Liver (tissue), 8 donors: ENCODE measurements at regions not wholly inside any gene's neighbourhood (a gene's known extent, or its start where the extent isn't known, plus 50 kb on each side); places are given as distances from the start of the nearest gene placed in this dataset.

Source experiments
- DNase-seq: peaks from one replicate; pipeline ENCODE4 v3.0.0-alpha.2; 2017; ENCODE audit warnings: low spot score
- H3K27ac ChIP-seq, 2 donors: one replicate each; pipeline ENCODE4 v1.7.0; 2013; ENCODE audit warnings: inconsistent platforms in 2 of 2, low read length in 2 of 2, control low read depth in 1 of 2, low read depth in 1 of 2, mild to moderate bottlenecking in 1 of 2
- H3K27me3 ChIP-seq, 4 donors: one replicate each; pipeline versions ENCODE4 v1.6.1 to v1.7.0; 2013; ENCODE audit warnings: low read length in 3 of 4, inconsistent platforms in 1 of 4, mild to moderate bottlenecking in 1 of 4, moderate library complexity in 1 of 4; ENCODE audit not compliant: control insufficient read depth in 4 of 4, insufficient read depth in 4 of 4
- H3K36me3 ChIP-seq, 4 donors: one replicate each; pipeline versions ENCODE4 v1.6.1 to v1.7.0; 2013; ENCODE audit warnings: low read length in 3 of 4, mild to moderate bottlenecking in 3 of 4, low read depth in 1 of 4, moderate library complexity in 1 of 4; ENCODE audit not compliant: control insufficient read depth in 4 of 4, insufficient read depth in 3 of 4
- H3K4me1 ChIP-seq, 4 donors: one replicate each; pipeline versions ENCODE4 v1.6.1 to v1.7.0; 2013; ENCODE audit warnings: low read length in 3 of 4, mild to moderate bottlenecking in 3 of 4, moderate library complexity in 1 of 4; ENCODE audit not compliant: control insufficient read depth in 4 of 4, insufficient read depth in 4 of 4
- H3K4me3 ChIP-seq, 3 donors: one replicate each; pipeline versions ENCODE4 v1.6.1 to v1.7.0; 2013; ENCODE audit warnings: low read length in 3 of 3, control low read depth in 1 of 3, low read depth in 1 of 3, mild to moderate bottlenecking in 1 of 3
- H3K9ac ChIP-seq, 2 donors: one replicate each; pipeline ENCODE4 v1.7.0; 2013; ENCODE audit warnings: low read length in 2 of 2, mild to moderate bottlenecking in 2 of 2, moderate library complexity in 2 of 2, control low read depth in 1 of 2, low read depth in 1 of 2
- H3K9me3 ChIP-seq, 4 donors: one replicate each; pipeline versions ENCODE4 v1.6.1 to v1.7.0; 2013; ENCODE audit warnings: low read length in 3 of 4; ENCODE audit not compliant: control insufficient read depth in 4 of 4
- CTCF ChIP-seq: fragments of 150-350 bp; IDR thresholded peaks from 2 replicates; pipeline ENCODE4 v1.5.1; 2017; ENCODE audit warnings: improper control_type of control experiment, low read depth, low read length; ENCODE audit not compliant: missing input control
- EGR1 ChIP-seq, 2 donors: IDR thresholded peaks; 2 replicates each; pipeline ENCODE4 v1.6.1; 2016 to 2018; ENCODE audit warnings: antibody characterized with exemption in 2 of 2, low read depth in 2 of 2
- FOXA1 ChIP-seq: IDR thresholded peaks from 2 replicates; pipeline ENCODE4 v1.6.1; 2016; ENCODE audit warnings: antibody characterized with exemption
- FOXA2 ChIP-seq: IDR thresholded peaks from 2 replicates; pipeline ENCODE4 v1.6.1; 2016; ENCODE audit warnings: antibody characterized with exemption
- GABPA ChIP-seq, 2 donors: IDR thresholded peaks in 1 of 2; conservative IDR thresholded peaks in 1 of 2; 2 replicates each; pipeline ENCODE4 v1.6.1; 2016; ENCODE audit warnings: antibody characterized with exemption in 2 of 2, mild to moderate bottlenecking in 1 of 2, moderate library complexity in 1 of 2
- HNF4A ChIP-seq, 2 donors: conservative IDR thresholded peaks; 2 replicates each; pipeline ENCODE4 v1.6.1; 2016; ENCODE audit warnings: antibody characterized with exemption in 2 of 2, mild to moderate bottlenecking in 2 of 2
- HNF4G ChIP-seq: IDR thresholded peaks from 2 replicates; pipeline ENCODE4 v1.6.1; 2016; ENCODE audit warnings: antibody characterized with exemption
- JUND ChIP-seq, 2 donors: IDR thresholded peaks; 2 replicates each; pipeline ENCODE4 v1.6.1; 2016; ENCODE audit warnings: antibody characterized with exemption in 2 of 2
- MAX ChIP-seq: IDR thresholded peaks from 2 replicates; pipeline ENCODE4 v1.6.1; 2016; ENCODE audit warnings: antibody characterized with exemption
- NR2F2 ChIP-seq: IDR thresholded peaks from 2 replicates; pipeline ENCODE4 v1.6.1; 2016; ENCODE audit warnings: antibody characterized with exemption
- RAD21 ChIP-seq, 2 donors: IDR thresholded peaks; 2 replicates each; pipeline ENCODE4 v1.6.1; 2016; ENCODE audit warnings: antibody characterized with exemption in 2 of 2, mild to moderate bottlenecking in 2 of 2
- REST ChIP-seq: IDR thresholded peaks from 2 replicates; pipeline ENCODE4 v1.6.1; 2016; ENCODE audit warnings: antibody characterized with exemption, mild to moderate bottlenecking
- RXRA ChIP-seq, 2 donors: IDR thresholded peaks; 2 replicates each; pipeline ENCODE4 v1.6.1; 2017 to 2018; ENCODE audit warnings: antibody characterized with exemption in 2 of 2, mild to moderate bottlenecking in 1 of 2
- SP1 ChIP-seq: IDR thresholded peaks from 2 replicates; pipeline ENCODE4 v1.6.1; 2018; ENCODE audit warnings: antibody characterized with exemption, mild to moderate bottlenecking
- TAF1 ChIP-seq: conservative IDR thresholded peaks from 2 replicates; pipeline ENCODE4 v1.6.1; 2016; ENCODE audit warnings: antibody characterized with exemption, mild to moderate bottlenecking
- YY1 ChIP-seq: IDR thresholded peaks from 2 replicates; pipeline ENCODE4 v1.6.1; 2016; ENCODE audit warnings: antibody characterized with exemption, mild to moderate bottlenecking
- ZBTB33 ChIP-seq: IDR thresholded peaks from 2 replicates; pipeline ENCODE4 v1.6.1; 2016; ENCODE audit warnings: antibody characterized with exemption
- WGBS: extraction: QIAGEN DNeasy Blood & Tissue Kit; methylation state at CpG from one replicate; pipeline ENCODE4 v1.1.7; 2013; 5-methylcytosine and 5-hydroxymethylcytosine counted together
- TF ChIP-seq, protein P1 (sequence below): IDR thresholded peaks from 2 replicates; pipeline ENCODE4 v1.6.1; 2016; ENCODE audit warnings: antibody characterized with exemption
- donor health status: healthy.
- donor health status: healthy.
- donor health status: healthy.
- donor health status: healthy.
- donor health status: healthy.

- WGBS: 93% methylated on average over 3 of the region's 3 CpGs
- Histone ChIP-seq H3K27me3 (no peaks in the 10 kb centered on the region), H3K27ac (no peak overlapping the region), H3K4me3 (no peak overlapping the region), H3K9me3 (peaks cover 0 to 7% (median 1%) of the 10 kb centered on the region in 4 donors), H3K4me1 (no peaks in the 10 kb centered on the region), H3K9ac (no peak overlapping the region), H3K36me3 (no peaks in the 10 kb centered on the region)
- DNase-seq: no peak
- no peak for TF ChIP-seq YY1
- TF ChIP-seq MAX: no peak
- no peak for TF ChIP-seq GABPA (IDR thresholded peaks at IDR 0.05 in 1 of 2, conservative IDR thresholded peaks at IDR 0.05 in 1 of 2)
- no peak for TF ChIP-seq ZBTB33
- TF ChIP-seq FOXA2: no peak
- no peak for TF ChIP-seq FOXA1
- no peak for TF ChIP-seq NR2F2
- TF ChIP-seq, protein P1, sequence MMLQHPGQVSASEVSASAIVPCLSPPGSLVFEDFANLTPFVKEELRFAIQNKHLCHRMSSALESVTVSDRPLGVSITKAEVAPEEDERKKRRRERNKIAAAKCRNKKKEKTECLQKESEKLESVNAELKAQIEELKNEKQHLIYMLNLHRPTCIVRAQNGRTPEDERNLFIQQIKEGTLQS: no peak
- TF ChIP-seq REST: no peak
- TF ChIP-seq SP1: no peak
- no peak for TF ChIP-seq HNF4A (conservative IDR thresholded peaks at IDR 0.05)
- TF ChIP-seq TAF1: no peak
- no peak for TF ChIP-seq CTCF
- no peak for TF ChIP-seq RXRA (IDR thresholded peaks at IDR 0.05)
- no peak for TF ChIP-seq HNF4G
- no peak for TF ChIP-seq RAD21 (IDR thresholded peaks at IDR 0.05)
- TF ChIP-seq EGR1 (IDR thresholded peaks at IDR 0.05; ENCODE audit: low read depth in 2 of 2): no peak
- no peak for TF ChIP-seq JUND (IDR thresholded peaks at IDR 0.05)
These were observed 127.6 kb upstream of the DAAM1 start for GRCh38 chr14:59060841-59061240.
